Fibroblast of the aortic adventitia (primary cell): ENCODE measurements at regions not wholly inside any gene's neighbourhood (a gene's known extent, or its start where the extent isn't known, plus 50 kb on each side); places are given as distances from the start of the nearest gene placed in this dataset.

ENCODE experiments used
- DNase-seq: peaks from one replicate; pipeline ENCODE4 v3.0.0-alpha.2; 2010; ENCODE audit warnings: low read depth
- H3K4me3 ChIP-seq: 2 replicates; pipeline ENCODE4 v1.5.1; 2011; ENCODE audit warnings: low read depth, mild to moderate bottlenecking, control low read depth, low read length, moderate library complexity
- TF ChIP-seq, protein P1 (sequence below): IDR thresholded peaks from 2 replicates; pipeline ENCODE4 v1.5.1; 2011; ENCODE audit warnings: mild to moderate bottlenecking, low read length, control low read depth, inconsistent platforms; ENCODE audit not compliant: insufficient read depth

DNA sequence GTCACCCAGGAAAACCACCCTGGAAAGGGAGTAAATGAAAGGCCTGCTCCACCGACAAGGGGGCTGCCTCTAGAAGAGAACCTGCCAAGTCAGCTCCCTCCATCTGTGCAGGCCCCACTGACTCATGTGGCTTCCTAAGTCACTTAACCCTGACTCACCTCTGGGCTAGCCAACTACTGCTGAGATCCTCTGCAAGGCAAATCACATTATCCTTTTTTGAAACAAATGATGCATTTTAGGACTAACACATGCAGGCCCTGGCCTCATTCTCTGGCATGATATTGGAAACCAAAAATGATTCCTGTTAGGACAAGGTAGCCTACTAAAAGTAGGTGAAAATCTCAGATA lies 474.6 kb downstream of the EPHA4 start:
- no peak overlapping the region for H3K4me3 ChIP-seq
- peak; percentile 52 for DNase-seq
- TF ChIP-seq, protein P1, sequence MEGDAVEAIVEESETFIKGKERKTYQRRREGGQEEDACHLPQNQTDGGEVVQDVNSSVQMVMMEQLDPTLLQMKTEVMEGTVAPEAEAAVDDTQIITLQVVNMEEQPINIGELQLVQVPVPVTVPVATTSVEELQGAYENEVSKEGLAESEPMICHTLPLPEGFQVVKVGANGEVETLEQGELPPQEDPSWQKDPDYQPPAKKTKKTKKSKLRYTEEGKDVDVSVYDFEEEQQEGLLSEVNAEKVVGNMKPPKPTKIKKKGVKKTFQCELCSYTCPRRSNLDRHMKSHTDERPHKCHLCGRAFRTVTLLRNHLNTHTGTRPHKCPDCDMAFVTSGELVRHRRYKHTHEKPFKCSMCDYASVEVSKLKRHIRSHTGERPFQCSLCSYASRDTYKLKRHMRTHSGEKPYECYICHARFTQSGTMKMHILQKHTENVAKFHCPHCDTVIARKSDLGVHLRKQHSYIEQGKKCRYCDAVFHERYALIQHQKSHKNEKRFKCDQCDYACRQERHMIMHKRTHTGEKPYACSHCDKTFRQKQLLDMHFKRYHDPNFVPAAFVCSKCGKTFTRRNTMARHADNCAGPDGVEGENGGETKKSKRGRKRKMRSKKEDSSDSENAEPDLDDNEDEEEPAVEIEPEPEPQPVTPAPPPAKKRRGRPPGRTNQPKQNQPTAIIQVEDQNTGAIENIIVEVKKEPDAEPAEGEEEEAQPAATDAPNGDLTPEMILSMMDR: no peak

DNA sequence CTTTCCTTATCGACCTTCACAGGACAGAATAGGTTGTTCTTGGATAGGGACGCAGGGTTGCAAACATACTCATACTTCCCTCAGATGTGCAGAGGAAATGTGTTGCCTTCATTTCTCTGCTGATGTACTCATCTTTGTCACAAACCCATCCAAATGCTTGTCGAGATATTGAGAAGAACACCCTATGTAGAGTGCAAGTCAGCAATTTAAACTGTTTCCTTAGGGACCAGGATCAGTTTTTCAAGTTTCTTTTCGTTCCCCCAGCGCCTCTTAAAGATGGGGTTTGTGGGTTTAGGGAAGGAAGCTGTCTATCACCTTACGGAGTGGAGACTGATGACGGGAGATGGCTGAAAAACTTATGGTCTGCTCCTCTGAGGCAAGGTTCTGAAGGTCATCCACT lies 474.2 kb downstream of the EPHA4 start:
- no peak for DNase-seq
- H3K4me3 ChIP-seq: no peak overlapping the region
- TF ChIP-seq, protein P1: no peak

DNA sequence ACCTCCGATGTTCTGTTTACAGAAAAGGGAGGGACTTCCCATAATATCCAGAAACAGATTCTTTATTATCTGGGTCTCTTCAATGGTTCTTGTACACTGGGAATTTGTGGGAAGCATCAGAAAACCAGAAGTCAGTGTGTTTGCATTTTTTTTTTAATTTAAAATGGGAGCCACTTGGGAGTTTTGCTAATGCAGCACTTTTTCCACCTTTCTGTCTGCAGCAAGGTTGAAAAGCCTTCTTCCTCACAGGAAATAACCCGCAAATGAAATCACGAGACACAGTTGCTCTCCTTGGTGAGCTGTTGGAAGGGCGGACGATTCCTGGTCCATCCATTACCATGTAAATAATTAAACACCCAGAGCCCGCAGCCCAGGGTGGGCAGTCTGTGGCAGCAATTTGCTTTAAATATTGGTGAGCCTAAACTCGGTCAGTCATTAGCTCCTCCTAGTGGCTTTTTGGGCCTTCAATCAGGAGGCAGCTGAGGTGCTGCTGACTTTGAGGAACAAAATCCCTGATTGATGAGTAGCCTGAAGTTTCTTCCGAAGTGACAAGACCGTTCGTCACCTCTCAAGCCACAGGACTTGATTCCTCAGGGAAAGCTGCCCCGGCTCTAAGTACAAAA lies 471.5 kb downstream of the EPHA4 start:
- H3K4me3 ChIP-seq: no peak overlapping the region
- TF ChIP-seq, protein P1: no peak
- no peak for DNase-seq

DNA sequence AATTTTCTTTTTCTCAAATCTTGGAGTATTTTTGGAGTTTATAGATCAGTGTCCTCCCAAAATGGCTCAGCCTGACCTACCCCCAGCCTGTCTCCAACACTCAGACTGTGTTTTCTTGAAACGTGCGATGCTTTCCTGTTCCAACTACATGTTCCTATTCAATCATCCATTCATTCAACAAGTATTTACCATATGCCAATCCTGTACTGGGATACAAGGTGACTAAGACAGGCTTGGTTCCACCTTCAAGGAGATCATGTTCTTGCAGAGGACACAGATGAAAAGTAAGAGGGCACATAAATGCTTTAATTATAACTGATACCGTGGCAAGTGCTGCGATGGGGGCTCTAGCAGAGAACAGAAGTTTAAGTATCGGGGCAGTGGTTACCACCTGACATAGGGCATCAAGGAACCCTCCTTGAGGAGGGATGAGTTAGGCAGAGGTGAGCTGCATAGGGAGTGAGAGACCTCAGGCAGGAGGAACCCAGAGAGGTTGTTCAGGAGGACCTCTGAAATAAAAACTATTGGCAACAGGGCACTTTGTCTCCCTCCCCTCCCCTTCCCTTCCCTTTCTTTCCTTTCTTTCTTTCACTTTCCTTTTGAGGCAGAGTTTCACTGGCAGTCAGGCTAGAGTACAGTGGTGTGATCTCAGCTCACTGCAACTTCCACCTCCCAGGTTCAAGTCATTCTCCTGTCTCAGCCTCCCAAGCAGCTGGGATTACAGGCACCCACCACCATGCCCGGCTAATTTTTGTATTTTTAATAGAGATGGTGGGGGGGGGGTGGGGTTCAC lies 469.0 kb downstream of the EPHA4 start:
- no peak overlapping the region for H3K4me3 ChIP-seq
- TF ChIP-seq, protein P1: no peak
- no peak for DNase-seq

DNA sequence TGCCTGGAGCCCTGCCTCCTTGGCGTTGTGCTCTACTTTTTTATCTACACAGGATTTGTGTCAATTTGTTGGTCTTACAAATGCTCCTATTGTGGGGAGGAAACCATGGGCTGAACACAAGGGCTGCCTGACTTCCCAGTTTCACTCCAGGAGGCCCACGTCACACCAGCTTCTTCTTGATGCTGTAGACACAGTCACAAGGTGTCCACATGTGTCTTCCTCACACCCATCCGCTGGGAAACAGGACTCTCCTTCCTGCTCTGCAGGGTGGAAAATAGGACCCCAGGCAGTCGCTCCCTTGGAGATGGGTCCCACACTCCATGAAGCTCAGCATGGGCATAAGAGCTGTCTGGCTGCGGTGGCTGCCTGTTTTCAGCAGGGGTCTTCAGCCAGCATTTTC lies 468.2 kb downstream of the EPHA4 start:
- peak; percentile 20 for DNase-seq
- no peak overlapping the region for H3K4me3 ChIP-seq
- TF ChIP-seq, protein P1: no peak

DNA sequence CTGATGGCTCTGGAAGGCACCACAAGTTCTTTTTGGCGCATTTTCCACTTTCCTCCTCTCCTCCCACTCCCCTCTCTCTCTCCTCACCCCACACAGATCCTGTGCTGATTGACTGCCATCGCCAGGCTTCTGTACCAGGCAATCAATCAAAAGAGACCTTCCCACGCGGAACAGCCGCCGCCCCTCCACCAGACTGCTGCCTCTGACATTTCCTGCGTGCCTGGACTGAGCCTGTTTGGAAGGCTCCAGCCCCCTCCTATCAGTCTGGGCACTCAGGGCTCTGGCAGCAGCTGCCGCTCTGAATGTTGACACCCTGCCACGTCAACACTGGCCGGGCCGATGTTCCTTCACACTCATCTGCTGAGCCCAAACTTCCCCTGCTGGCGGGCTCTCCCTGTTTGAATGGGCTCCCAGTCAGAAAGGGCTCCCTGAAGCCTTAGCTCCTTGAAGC lies 467.7 kb downstream of the EPHA4 start:
- peak; percentile 52 for DNase-seq
- H3K4me3 ChIP-seq: no peak overlapping the region
- TF ChIP-seq, protein P1: no peak
